ENCODE measurements at regions not wholly inside any gene's neighbourhood (a gene's known extent, or its start where the extent isn't known, plus 50 kb on each side); places are given as distances from the start of the nearest gene placed in this dataset.

GRCh38 chr18:67926929-67927864 is 410.7 kb upstream of the DSEL start:
- no peak for TF ChIP-seq EP300 (IDR thresholded peaks at IDR 0.05)
- TF ChIP-seq CTCF (IDR thresholded peaks at IDR 0.05) = no peak
- TF ChIP-seq POLR2A (IDR thresholded peaks at IDR 0.05) = no peak
